Neural crest cell (in vitro differentiated cells): ENCODE measurements at regions not wholly inside any gene's neighbourhood (a gene's known extent, or its start where the extent isn't known, plus 50 kb on each side); places are given as distances from the start of the nearest gene placed in this dataset.
"Not testable (repeated sequence)": the region's sequence is repeated elsewhere in the genome, so short reads cannot be mapped to it uniquely, and the experiment has no call there.

Experiments
- DNase-seq: peaks from one replicate; pipeline ENCODE4 v3.0.0; 2021; ENCODE audit warnings: low read depth, mixed read lengths, low spot score
- H3K27ac Mint-ChIP-seq: one replicate; pipeline ENCODE4 v1.8.0; 2021; ENCODE audit warnings: mild to moderate bottlenecking, mixed read lengths; ENCODE audit not compliant: unreplicated experiment
- H3K27me3 Mint-ChIP-seq: 2 replicates; pipeline ENCODE4 v1.8.0; 2021; ENCODE audit warnings: low read depth, mild to moderate bottlenecking, mixed read lengths
- H3K36me3 Mint-ChIP-seq: 2 replicates; pipeline ENCODE4 v1.8.0; 2021; ENCODE audit warnings: low read depth, mild to moderate bottlenecking, mixed read lengths
- H3K4me1 Mint-ChIP-seq: 2 replicates; pipeline ENCODE4 v1.8.0; 2021; ENCODE audit warnings: mixed read lengths
- H3K4me3 Mint-ChIP-seq: one replicate; pipeline ENCODE4 v1.8.0; 2021; ENCODE audit warnings: mild to moderate bottlenecking, mixed read lengths
- H3K9me3 Mint-ChIP-seq: 2 replicates; pipeline ENCODE4 v1.8.0; 2021; ENCODE audit warnings: mixed read lengths
- CTCF ChIP-seq: fragments of 200-600 bp; sonication (generic); conservative IDR thresholded peaks from 2 replicates; pipeline ENCODE4 v1.5.0; 2021; ENCODE audit warnings: antibody characterized with exemption, mild to moderate bottlenecking

GRCh38 chrX:9401051-9401450, 63.8 kb upstream of the TBL1X start:
- Mint-ChIP-seq H3K9me3 (peaks cover 3% of the 10 kb centered on the region), H3K4me1 (peaks cover 17% of the 10 kb centered on the region), H3K27ac (no peak overlapping the region), H3K4me3 (no peak overlapping the region), H3K27me3 (no peaks in the 10 kb centered on the region), H3K36me3 (peaks cover 2% of the 10 kb centered on the region)
- DNase-seq = no peak
- TF ChIP-seq CTCF = no peak

- peaks cover 5% of the 10 kb centered on the region for H3K4me1 Mint-ChIP-seq
- H3K4me3 Mint-ChIP-seq = no peak overlapping the region
- no peak for DNase-seq
- H3K9me3 Mint-ChIP-seq = peaks cover 7% of the 10 kb centered on the region
- H3K27me3 Mint-ChIP-seq = no peaks in the 10 kb centered on the region
- H3K36me3 Mint-ChIP-seq = peaks cover 2% of the 10 kb centered on the region
- TF ChIP-seq CTCF = no peak
- no peak overlapping the region for H3K27ac Mint-ChIP-seq
Measured at GRCh38 chrX:9403374-9403773, 61.5 kb upstream of the TBL1X start.

GRCh38 chrX:9405635-9406034, 59.2 kb upstream of the TBL1X start:
- DNase-seq = peak; percentile 24
- not testable (repeated sequence) for H3K4me1 Mint-ChIP-seq

GRCh38 chrX:9410889-9411288, 54.0 kb upstream of the TBL1X start:
- H3K36me3 Mint-ChIP-seq, DNase-seq, H3K4me1 Mint-ChIP-seq, H3K27me3 Mint-ChIP-seq, H3K4me3 Mint-ChIP-seq, H3K27ac Mint-ChIP-seq: not testable (repeated sequence)
- H3K9me3 Mint-ChIP-seq = peaks cover 11% of the 10 kb centered on the region

More at GRCh38 chrX:9405635-9406034, 59.2 kb upstream of the TBL1X start:
- H3K27ac Mint-ChIP-seq, H3K27me3 Mint-ChIP-seq, H3K9me3 Mint-ChIP-seq, H3K4me3 Mint-ChIP-seq, H3K36me3 Mint-ChIP-seq: not testable (repeated sequence)

- peaks cover 11% of the 10 kb centered on the region for H3K9me3 Mint-ChIP-seq
Measured at GRCh38 chrX:9411682-9412081, 53.2 kb upstream of the TBL1X start.

GRCh38 chrX:9414416-9414815, 50.4 kb upstream of the TBL1X start:
- Mint-ChIP-seq H3K4me1 (no peaks in the 10 kb centered on the region), H3K27ac (no peak overlapping the region), H3K27me3 (no peaks in the 10 kb centered on the region), H3K36me3 (peaks cover 4% of the 10 kb centered on the region), H3K9me3 (peaks cover 4% of the 10 kb centered on the region), H3K4me3 (no peak overlapping the region)
- no peak for TF ChIP-seq CTCF
- no peak for DNase-seq

More at GRCh38 chrX:9411682-9412081, 53.2 kb upstream of the TBL1X start:
- DNase-seq, H3K4me1 Mint-ChIP-seq, H3K4me3 Mint-ChIP-seq, H3K36me3 Mint-ChIP-seq, H3K27me3 Mint-ChIP-seq, H3K27ac Mint-ChIP-seq: not testable (repeated sequence)
